IMR-90 (cell line): ENCODE measurements at regions not wholly inside any gene's neighbourhood (a gene's known extent, or its start where the extent isn't known, plus 50 kb on each side); places are given as distances from the start of the nearest gene placed in this dataset.

ENCODE experiments used
- ATAC-seq: fragments of 200-7000 bp; cut with Tn5 transposase; 2 replicates; pipeline ENCODE4 v1.9.1; 2020; ENCODE audit warnings: low read depth, mild to moderate bottlenecking, moderate library complexity
- BruUV-seq: library from RNA; stranded (reverse); fragments of 400-500 nt; replicated peaks from 2 replicates; lab custom pipeline; 2021; lab: Mats Ljungman, UMichigan
- CTCF ChIA-PET: fragments of 300-600 bp; formaldehyde crosslinking; extraction: SDS; loops from one replicate; lab custom pipeline; 2021; ENCODE audit warnings: antibody characterized with exemption; lab: Yijun Ruan, JAX
- POLR2A ChIA-PET: fragments of 300-600 bp; sonication (Branson Sonifier 250); formaldehyde crosslinking; loops from one replicate; lab custom pipeline; 2022; ENCODE audit warnings: antibody characterized with exemption; ENCODE audit not compliant: unreplicated experiment; lab: Charles Lee
- DNase-seq: peaks from one replicate; pipeline ENCODE4 v3.0.0; 2013
- H2AFZ ChIP-seq: replicated peaks from 2 replicates; pipeline ENCODE3; 2013; ENCODE audit warnings: low read length, mild to moderate bottlenecking; ENCODE audit not compliant: poor library complexity
- H2AK5ac ChIP-seq: 2 replicates; pipeline ENCODE4 v1.6.1; 2013; ENCODE audit warnings: low read depth, low read length, inconsistent platforms
- H2AK9ac ChIP-seq: replicated peaks from 2 replicates; pipeline ENCODE3; 2013; ENCODE audit warnings: mild to moderate bottlenecking, low read depth, low read length, moderate library complexity; ENCODE audit not compliant: poor library complexity
- H2BK120ac ChIP-seq: 2 replicates; pipeline ENCODE4 v1.6.1; 2013; ENCODE audit warnings: low read depth, low read length, inconsistent platforms
- H2BK15ac ChIP-seq: 3 replicates; pipeline ENCODE4 v1.6.1; 2013; ENCODE audit warnings: low read depth, low read length, inconsistent platforms
- H2BK20ac ChIP-seq: 2 replicates; pipeline ENCODE4 v1.6.1; 2013; ENCODE audit warnings: low read depth, mild to moderate bottlenecking, inconsistent platforms, low read length, moderate library complexity
- H2BK5ac ChIP-seq: 2 replicates; pipeline ENCODE4 v1.6.1; 2013; ENCODE audit warnings: mild to moderate bottlenecking, low read depth, low read length, inconsistent platforms; ENCODE audit not compliant: poor library complexity, severe bottlenecking
- H3K14ac ChIP-seq: replicated peaks from 2 replicates; pipeline ENCODE4 v1.6.1; 2013; ENCODE audit warnings: low read depth, low read length, inconsistent platforms
- H3K18ac ChIP-seq: 2 replicates; pipeline ENCODE4 v1.6.1; 2013; ENCODE audit warnings: low read depth, low read length, control low read depth
- H3K23ac ChIP-seq: 2 replicates; pipeline ENCODE4 v1.6.1; 2013; ENCODE audit warnings: low read depth, low read length, inconsistent platforms
- H3K27ac ChIP-seq: 2 replicates; pipeline ENCODE4 v1.5.1; 2013; ENCODE audit warnings: mild to moderate bottlenecking, control low read depth, low read length; ENCODE audit not compliant: insufficient read depth
- H3K27me3 ChIP-seq: 2 replicates; pipeline ENCODE4 v1.6.1; 2013; ENCODE audit warnings: low read length; ENCODE audit not compliant: control insufficient read depth, insufficient read depth
- H3K36me3 ChIP-seq: 2 replicates; pipeline ENCODE4 v1.6.1; 2013; ENCODE audit warnings: low read length, mixed read lengths; ENCODE audit not compliant: control insufficient read depth, insufficient read depth
- H3K4ac ChIP-seq: 2 replicates; pipeline ENCODE4 v1.6.1; 2013; ENCODE audit warnings: low read depth, low read length, inconsistent platforms
- H3K4me1 ChIP-seq: 2 replicates; pipeline ENCODE4 v1.6.1; 2013; ENCODE audit warnings: low read length, mixed read lengths; ENCODE audit not compliant: control insufficient read depth, insufficient read depth
- H3K4me2 ChIP-seq: 2 replicates; pipeline ENCODE4 v1.6.1; 2013; ENCODE audit warnings: low read depth, mild to moderate bottlenecking, control low read depth, low read length, moderate library complexity
- H3K4me3 ChIP-seq: 2 replicates; pipeline ENCODE4 v1.5.1; 2013; ENCODE audit warnings: low read depth, mild to moderate bottlenecking, control low read depth, low read length, moderate library complexity; ENCODE audit not compliant: insufficient read depth
- H3K56ac ChIP-seq: 2 replicates; pipeline ENCODE4 v1.6.1; 2013; ENCODE audit warnings: low read length, inconsistent platforms; ENCODE audit not compliant: insufficient read depth; ENCODE audit errors: extremely low read depth
- H3K79me1 ChIP-seq, 2 experiments: 2 replicates each; pipeline ENCODE4 v1.6.1; 2013; ENCODE audit warnings: low read length in 2 of 2, inconsistent platforms in 1 of 2, low read depth in 1 of 2
- H3K9ac ChIP-seq: 2 replicates; pipeline ENCODE4 v1.6.1; 2013; ENCODE audit warnings: low read depth, low read length, control low read depth
- H3K9me1 ChIP-seq: 2 replicates; pipeline ENCODE4 v1.6.1; 2013; ENCODE audit warnings: low read length, inconsistent platforms; ENCODE audit not compliant: insufficient read depth
- H3K9me3 ChIP-seq: 2 replicates; pipeline ENCODE4 v1.6.1; 2013; ENCODE audit warnings: low read length; ENCODE audit not compliant: control insufficient read depth, insufficient read depth
- H4K20me1 ChIP-seq: 2 replicates; pipeline ENCODE4 v1.6.1; 2013; ENCODE audit warnings: low read length, inconsistent platforms; ENCODE audit not compliant: insufficient read depth
- H4K5ac ChIP-seq: 2 replicates; pipeline ENCODE4 v1.6.1; 2013; ENCODE audit warnings: mild to moderate bottlenecking, low read depth, low read length, control low read depth
- H4K8ac ChIP-seq, 2 experiments: 2 replicates each; pipeline ENCODE4 v1.6.1; 2013; ENCODE audit warnings: low read depth in 2 of 2, low read length in 2 of 2, control low read depth in 1 of 2, inconsistent platforms in 1 of 2
- H4K91ac ChIP-seq: 2 replicates; pipeline ENCODE4 v1.6.1; 2013; ENCODE audit warnings: low read depth, low read length, inconsistent platforms; ENCODE audit not compliant: insufficient read depth
- BHLHE40 ChIP-seq: fragments of 150-350 bp; IDR thresholded peaks from 2 replicates; pipeline ENCODE4 v1.6.1; 2016; ENCODE audit warnings: mild to moderate bottlenecking, low read depth, low read length
- CEBPB ChIP-seq: IDR thresholded peaks from 2 replicates; pipeline ENCODE4 v1.6.1; 2012; ENCODE audit warnings: low read depth, low read length, improper control_type of control experiment
- CHD1 ChIP-seq: IDR thresholded peaks from 2 replicates; pipeline ENCODE4 v1.6.1; 2012; ENCODE audit warnings: low read depth, low read length, improper control_type of control experiment
- CTCF ChIP-seq: conservative IDR thresholded peaks from 2 replicates; pipeline ENCODE4 v1.5.1; 2012; ENCODE audit warnings: mild to moderate bottlenecking, low read depth, low read length, improper control_type of control experiment
- ELK1 ChIP-seq: fragments of 150-350 bp; IDR thresholded peaks from 2 replicates; pipeline ENCODE4 v1.6.1; 2016; ENCODE audit warnings: low read depth, mild to moderate bottlenecking, low read length, moderate library complexity, borderline replicate concordance
- FOS ChIP-seq: fragments of 150-350 bp; IDR thresholded peaks from 2 replicates; pipeline ENCODE4 v1.6.1; 2016; ENCODE audit warnings: low read depth, low read length
- MAFK ChIP-seq: IDR thresholded peaks from 2 replicates; pipeline ENCODE4 v1.6.1; 2012; ENCODE audit warnings: low read depth, low read length, improper control_type of control experiment
- MAZ ChIP-seq: IDR thresholded peaks from 2 replicates; pipeline ENCODE4 v1.6.1; 2012; ENCODE audit warnings: low read depth, mild to moderate bottlenecking, low read length, improper control_type of control experiment, moderate library complexity, borderline replicate concordance
- MXI1 ChIP-seq: IDR thresholded peaks from 2 replicates; pipeline ENCODE4 v1.6.1; 2012; ENCODE audit warnings: low read depth, mild to moderate bottlenecking, low read length, moderate library complexity, borderline replicate concordance
- NFE2L2 ChIP-seq: fragments of 150-350 bp; IDR thresholded peaks from 2 replicates; pipeline ENCODE4 v1.6.1; 2016; ENCODE audit warnings: low read depth, mild to moderate bottlenecking, low read length
- POLR2A ChIP-seq: IDR thresholded peaks from 2 replicates; pipeline ENCODE4 v1.6.1; 2012; ENCODE audit warnings: mild to moderate bottlenecking, low read depth, low read length
- RAD21 ChIP-seq: IDR thresholded peaks from 2 replicates; pipeline ENCODE4 v1.6.1; 2012; ENCODE audit warnings: low read length, improper control_type of control experiment
- RCOR1 ChIP-seq: IDR thresholded peaks from 2 replicates; pipeline ENCODE4 v1.6.1; 2012; ENCODE audit warnings: mild to moderate bottlenecking, low read length, improper control_type of control experiment; ENCODE audit not compliant: insufficient replicate concordance
- RFX5 ChIP-seq: IDR thresholded peaks from 2 replicates; pipeline ENCODE4 v1.8.0; 2012; ENCODE audit warnings: low read depth, mild to moderate bottlenecking, low read length, moderate library complexity
- SMC3 ChIP-seq: fragments of 150-350 bp; IDR thresholded peaks from 2 replicates; pipeline ENCODE4 v1.6.1; 2016; ENCODE audit warnings: low read depth, mild to moderate bottlenecking, antibody characterized with exemption, low read length, moderate library complexity
- WGBS, 2 experiments: methylation state at CpG; one replicate each; pipeline versions ENCODE4 v1.1.5 to v1.1.7; 2013; ENCODE audit warnings: missing lambda C conversion rate in 2 of 2; ENCODE audit not compliant: insufficient read length in 1 of 2; ENCODE audit errors: extremely low coverage in 2 of 2; 5-methylcytosine and 5-hydroxymethylcytosine counted together
- dilution Hi-C: fragments of 300-500 bp; cut with HindIII; formaldehyde crosslinking; loops from one replicate; pipeline ENCODE4 v1.14.3; 2018; ENCODE audit warnings: low sequenced_read_pairs; ENCODE audit not compliant: unreplicated experiment
- in situ Hi-C: fragments of 300-500 bp; cut with MboI; formaldehyde crosslinking; loops from 3 replicates; pipeline ENCODE4 v1.14.3; 2019; ENCODE audit warnings: low sequenced_read_pairs, inconsistent platforms, mixed read lengths
- intact Hi-C: fragments of 100-400 bp; cut with micrococcal nuclease; formaldehyde crosslinking; loops from 2 replicates; pipeline ENCODE4 v1.10.0; 2022
- TF ChIP-seq, protein P1 (sequence below): fragments of 150-350 bp; IDR thresholded peaks from 2 replicates; pipeline ENCODE4 v1.6.1; 2017; ENCODE audit warnings: mild to moderate bottlenecking, antibody characterized with exemption, low read length, low read depth

GRCh38 chr1:200263203-200263602, 146.6 kb downstream of the ZNF281 start:
- Histone ChIP-seq H3K4me3 (no peak overlapping the region), H3K9me1 (no peaks in the 10 kb centered on the region), H2AK5ac (no peak overlapping the region), H4K91ac (no peak overlapping the region), H3K56ac (no peak overlapping the region), H3K23ac (no peak overlapping the region), H4K20me1 (no peaks in the 10 kb centered on the region), H4K8ac (no peak overlapping the region), H2BK5ac (no peak overlapping the region), H2BK15ac (no peak overlapping the region), H3K9ac (no peak overlapping the region), H3K14ac (no peak overlapping the region), H3K18ac (no peak overlapping the region), H3K9me3 (no peaks in the 10 kb centered on the region), H2AFZ (no peak overlapping the region), H3K27ac (no peak overlapping the region), H3K4me2 (no peak overlapping the region), H3K4ac (no peak overlapping the region), H3K36me3 (no peaks in the 10 kb centered on the region), H3K4me1 (no peaks in the 10 kb centered on the region), H3K79me1 (no peaks in the 10 kb centered on the region), H4K5ac (no peak overlapping the region), H2BK120ac (no peak overlapping the region), H2BK20ac (no peak overlapping the region), H3K27me3 (no peaks in the 10 kb centered on the region), H2AK9ac (no peak overlapping the region)
- no TSS peak for BruUV-seq
- in situ Hi-C loops = no loop called here
- ATAC-seq (no peak), DNase-seq (no peak)
- POLR2A ChIA-PET = no interaction called here
- no CpG with 5 or more reads among the region's 3 CpGs for WGBS, 2 experiments
- CTCF ChIA-PET = interaction anchor here (1.0 to 1.1 kb wide), 2 partner anchors 8 to 17 kb away, joined by 3 read pairs; no protein-coding TSS in a partner anchor
- intact Hi-C loops = no loop called here
- dilution Hi-C loops = no loop called here
- TF ChIP-seq CHD1 (no peak), CEBPB (no peak), BHLHE40 (no peak), MAZ (no peak), FOS (no peak), RFX5 (no peak), RAD21 (no peak), CTCF (no peak), MAFK (no peak), MXI1 (no peak), SMC3 (no peak), NFE2L2 (no peak), ELK1 (no peak), RCOR1 (no peak), POLR2A (no peak)
- TF ChIP-seq, protein P1, sequence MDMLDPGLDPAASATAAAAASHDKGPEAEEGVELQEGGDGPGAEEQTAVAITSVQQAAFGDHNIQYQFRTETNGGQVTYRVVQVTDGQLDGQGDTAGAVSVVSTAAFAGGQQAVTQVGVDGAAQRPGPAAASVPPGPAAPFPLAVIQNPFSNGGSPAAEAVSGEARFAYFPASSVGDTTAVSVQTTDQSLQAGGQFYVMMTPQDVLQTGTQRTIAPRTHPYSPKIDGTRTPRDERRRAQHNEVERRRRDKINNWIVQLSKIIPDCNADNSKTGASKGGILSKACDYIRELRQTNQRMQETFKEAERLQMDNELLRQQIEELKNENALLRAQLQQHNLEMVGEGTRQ = no peak
